ENCODE measurements at regions not wholly inside any gene's neighbourhood (a gene's known extent, or its start where the extent isn't known, plus 50 kb on each side); places are given as distances from the start of the nearest gene placed in this dataset.

DNA sequence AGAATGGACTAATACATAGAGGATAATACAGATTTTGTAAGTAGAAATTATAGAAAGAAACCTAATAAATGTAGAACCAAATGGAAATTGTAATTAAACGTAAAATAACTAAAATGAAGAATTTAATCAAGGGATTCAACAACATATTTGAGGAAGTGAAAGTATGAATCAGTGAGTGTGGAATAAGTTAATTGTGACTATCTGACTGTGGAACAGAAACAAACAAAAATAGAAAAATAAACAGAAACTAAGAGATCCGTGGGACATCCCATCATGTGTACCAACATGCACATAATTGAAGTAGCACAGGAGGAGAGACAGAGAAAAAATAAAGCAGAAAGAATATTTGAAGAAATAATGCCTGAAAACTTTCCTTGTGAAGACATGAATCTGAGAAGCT, 208.6 kb upstream of the TACR3 start:
- TF ChIP-seq, protein P1, sequence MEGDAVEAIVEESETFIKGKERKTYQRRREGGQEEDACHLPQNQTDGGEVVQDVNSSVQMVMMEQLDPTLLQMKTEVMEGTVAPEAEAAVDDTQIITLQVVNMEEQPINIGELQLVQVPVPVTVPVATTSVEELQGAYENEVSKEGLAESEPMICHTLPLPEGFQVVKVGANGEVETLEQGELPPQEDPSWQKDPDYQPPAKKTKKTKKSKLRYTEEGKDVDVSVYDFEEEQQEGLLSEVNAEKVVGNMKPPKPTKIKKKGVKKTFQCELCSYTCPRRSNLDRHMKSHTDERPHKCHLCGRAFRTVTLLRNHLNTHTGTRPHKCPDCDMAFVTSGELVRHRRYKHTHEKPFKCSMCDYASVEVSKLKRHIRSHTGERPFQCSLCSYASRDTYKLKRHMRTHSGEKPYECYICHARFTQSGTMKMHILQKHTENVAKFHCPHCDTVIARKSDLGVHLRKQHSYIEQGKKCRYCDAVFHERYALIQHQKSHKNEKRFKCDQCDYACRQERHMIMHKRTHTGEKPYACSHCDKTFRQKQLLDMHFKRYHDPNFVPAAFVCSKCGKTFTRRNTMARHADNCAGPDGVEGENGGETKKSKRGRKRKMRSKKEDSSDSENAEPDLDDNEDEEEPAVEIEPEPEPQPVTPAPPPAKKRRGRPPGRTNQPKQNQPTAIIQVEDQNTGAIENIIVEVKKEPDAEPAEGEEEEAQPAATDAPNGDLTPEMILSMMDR (conservative IDR thresholded peaks at IDR 0.05) = no peak
- DNase-seq (ENCODE audit: extremely low spot score, unreplicated experiment) = no peak
- no peaks in the 10 kb centered on the region for H3K4me1 Mint-ChIP-seq (ENCODE audit: unreplicated experiment)
- H3K27ac Mint-ChIP-seq = no peak overlapping the region
- H3K9me3 Mint-ChIP-seq = no peaks in the 10 kb centered on the region
- no peak overlapping the region for H3K4me3 Mint-ChIP-seq
- H3K27me3 Mint-ChIP-seq = no peaks in the 10 kb centered on the region
- H3K36me3 Mint-ChIP-seq = no peaks in the 10 kb centered on the region

DNA sequence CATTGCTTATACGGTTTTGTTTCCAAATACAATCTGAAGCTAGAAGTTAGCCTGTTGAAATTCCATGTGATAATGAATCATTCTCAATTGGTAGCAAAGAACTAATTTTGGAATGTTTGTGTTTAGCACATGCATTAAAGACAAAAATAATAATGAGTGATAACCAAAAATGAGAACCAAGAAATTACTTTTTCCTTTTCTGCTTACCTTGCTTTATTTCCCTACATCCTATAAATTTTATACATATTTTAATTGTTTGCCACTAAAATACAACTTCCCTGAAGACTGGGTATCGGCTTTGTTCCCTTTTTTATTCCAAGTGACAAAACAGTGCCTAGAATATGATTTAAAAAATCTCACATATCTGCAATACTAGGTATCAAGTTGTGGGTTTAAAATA, 203.8 kb upstream of the TACR3 start:
- DNase-seq (ENCODE audit: extremely low spot score, unreplicated experiment) = no peak
- Mint-ChIP-seq H3K4me1 (ENCODE audit: unreplicated experiment) (no peaks in the 10 kb centered on the region), H3K27ac (no peak overlapping the region), H3K36me3 (no peaks in the 10 kb centered on the region), H3K27me3 (no peaks in the 10 kb centered on the region), H3K4me3 (no peak overlapping the region), H3K9me3 (no peaks in the 10 kb centered on the region)
- TF ChIP-seq, protein P1 (conservative IDR thresholded peaks at IDR 0.05) = no peak

DNA sequence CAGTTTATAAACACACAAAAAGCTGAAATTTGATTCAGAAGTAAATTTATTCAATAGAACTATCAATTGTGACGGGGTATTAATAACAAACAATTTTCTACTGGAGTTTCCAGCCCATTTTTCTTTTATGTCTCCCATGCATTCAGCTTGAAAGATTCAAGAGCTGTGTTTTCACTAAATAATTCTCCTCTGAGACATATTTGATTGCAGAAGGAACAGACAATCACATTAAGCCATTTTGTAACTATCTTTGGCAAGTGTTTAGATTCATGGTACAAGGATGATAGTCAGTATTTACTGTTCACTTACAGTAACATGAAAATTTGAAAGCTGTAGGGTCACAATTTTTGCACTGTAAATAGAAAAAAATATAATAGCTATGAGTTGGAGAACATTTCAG, 198.4 kb upstream of the TACR3 start:
- no peaks in the 10 kb centered on the region for H3K36me3 Mint-ChIP-seq
- no peaks in the 10 kb centered on the region for H3K9me3 Mint-ChIP-seq
- no peaks in the 10 kb centered on the region for H3K4me1 Mint-ChIP-seq (ENCODE audit: unreplicated experiment)
- H3K4me3 Mint-ChIP-seq = no peak overlapping the region
- H3K27ac Mint-ChIP-seq = no peak overlapping the region
- DNase-seq (ENCODE audit: extremely low spot score, unreplicated experiment) = no peak
- TF ChIP-seq, protein P1 (conservative IDR thresholded peaks at IDR 0.05) = no peak
- H3K27me3 Mint-ChIP-seq = no peaks in the 10 kb centered on the region

DNA sequence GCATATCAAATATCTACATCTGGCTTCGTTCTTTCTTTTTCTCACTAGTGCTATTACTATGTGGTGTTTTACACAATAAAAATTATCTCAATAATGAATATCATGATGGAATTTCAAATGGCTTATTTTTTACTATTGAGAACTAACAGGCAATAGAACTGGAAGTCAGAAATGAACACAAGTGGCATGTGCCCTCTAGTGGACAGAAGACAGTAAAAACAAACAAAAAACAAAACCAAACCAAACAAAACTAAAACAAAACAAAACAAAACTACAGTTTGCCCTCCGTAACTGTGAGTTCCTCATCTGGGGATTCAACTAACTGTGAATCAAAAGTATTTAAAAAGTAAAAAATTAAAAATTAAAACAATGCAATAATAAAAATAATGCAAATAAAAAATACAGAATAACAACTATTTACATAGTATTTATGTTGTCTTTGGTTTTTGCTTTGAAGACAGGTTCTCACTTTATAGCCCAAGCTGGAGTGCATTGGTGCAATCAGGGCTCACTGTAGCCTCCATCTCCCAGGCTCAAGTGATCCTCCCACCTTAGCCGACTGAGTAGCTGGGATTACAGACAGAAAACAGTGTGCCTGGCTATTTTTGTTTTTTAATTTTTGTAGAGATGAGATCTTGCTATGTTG, 195.6 kb upstream of the TACR3 start:
- Mint-ChIP-seq H3K36me3 (no peaks in the 10 kb centered on the region), H3K27me3 (no peaks in the 10 kb centered on the region), H3K9me3 (no peaks in the 10 kb centered on the region), H3K27ac (no peak overlapping the region), H3K4me3 (no peak overlapping the region), H3K4me1 (ENCODE audit: unreplicated experiment) (no peaks in the 10 kb centered on the region)
- DNase-seq (ENCODE audit: extremely low spot score, unreplicated experiment) = no peak
- TF ChIP-seq, protein P1 (conservative IDR thresholded peaks at IDR 0.05) = peak; percentile 91

DNA sequence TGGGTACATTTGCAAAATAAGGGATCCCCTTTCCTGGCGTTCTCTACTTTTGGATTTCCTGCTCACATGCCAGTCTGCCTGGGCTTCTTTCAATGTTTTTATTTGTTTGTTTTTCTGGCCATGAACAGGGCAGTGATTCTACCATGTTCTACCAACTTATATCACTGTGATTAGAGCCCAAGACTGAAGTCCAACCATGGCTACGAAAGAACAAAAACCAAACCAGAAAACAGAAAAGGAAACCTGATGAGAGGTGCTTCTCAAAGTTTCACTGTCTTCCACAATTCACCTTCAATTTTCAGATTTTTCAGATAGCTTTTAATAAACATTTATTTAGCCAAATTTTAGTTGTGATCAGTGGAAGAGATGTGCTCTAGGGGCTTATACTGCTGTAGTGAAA, 187.6 kb upstream of the TACR3 start:
- Mint-ChIP-seq H3K36me3 (no peaks in the 10 kb centered on the region), H3K4me3 (no peak overlapping the region), H3K27me3 (no peaks in the 10 kb centered on the region), H3K4me1 (ENCODE audit: unreplicated experiment) (no peaks in the 10 kb centered on the region), H3K27ac (no peak overlapping the region), H3K9me3 (no peaks in the 10 kb centered on the region)
- DNase-seq (ENCODE audit: extremely low spot score, unreplicated experiment) = no peak
- TF ChIP-seq, protein P1 (conservative IDR thresholded peaks at IDR 0.05) = no peak

DNA sequence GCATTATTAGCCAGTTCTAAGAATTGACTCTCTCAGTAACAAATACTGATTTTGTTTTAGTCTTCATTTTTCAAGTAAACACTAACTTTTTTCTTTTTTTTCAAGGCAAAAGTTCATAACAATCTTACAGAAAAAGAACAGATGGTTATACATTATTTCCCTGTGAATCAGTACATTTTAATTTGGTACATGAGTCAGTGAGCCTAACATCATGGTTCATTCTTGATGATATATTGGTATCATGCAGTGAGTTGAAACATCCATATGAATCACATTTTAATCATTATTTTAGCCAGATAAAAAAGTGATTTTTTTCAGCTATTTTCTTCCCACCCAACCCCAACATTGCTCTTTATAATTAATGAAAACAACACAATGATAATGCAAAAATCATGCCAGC, 184.3 kb upstream of the TACR3 start:
- Mint-ChIP-seq H3K4me1 (ENCODE audit: unreplicated experiment) (no peaks in the 10 kb centered on the region), H3K27ac (no peak overlapping the region), H3K36me3 (no peaks in the 10 kb centered on the region), H3K4me3 (no peak overlapping the region), H3K9me3 (no peaks in the 10 kb centered on the region), H3K27me3 (no peaks in the 10 kb centered on the region)
- DNase-seq (ENCODE audit: extremely low spot score, unreplicated experiment) = no peak
- TF ChIP-seq, protein P1 (conservative IDR thresholded peaks at IDR 0.05) = no peak
